Fibroblast of skin of back (primary cell): ENCODE measurements at regions not wholly inside any gene's neighbourhood (a gene's known extent, or its start where the extent isn't known, plus 50 kb on each side); places are given as distances from the start of the nearest gene placed in this dataset.
"Not testable (repeated sequence)": the region's sequence is repeated elsewhere in the genome, so short reads cannot be mapped to it uniquely, and the experiment has no call there.

Source experiments
- DNase-seq: peaks from one replicate; pipeline ENCODE4 v3.0.0-alpha.2; 2013

- not testable (repeated sequence) for DNase-seq
These were observed 642.4 kb downstream of the NXPH1 start for GRCh38 chr7:9075774-9076173.

- no peak for DNase-seq
These were observed 648.8 kb downstream of the NXPH1 start for GRCh38 chr7:9082203-9082602.

- no peak for DNase-seq
These were observed 650.4 kb downstream of the NXPH1 start for GRCh38 chr7:9083837-9084236.

- no peak for DNase-seq
These were observed 657.9 kb downstream of the NXPH1 start for GRCh38 chr7:9091282-9091681.

- DNase-seq = no peak
These were observed 664.2 kb downstream of the NXPH1 start for GRCh38 chr7:9097565-9098060.

GRCh38 chr7:9100289-9100688, 666.9 kb downstream of the NXPH1 start:
- DNase-seq = no peak

GRCh38 chr7:9102846-9103245, 669.4 kb downstream of the NXPH1 start:
- no peak for DNase-seq

GRCh38 chr7:9106747-9107146, 673.3 kb downstream of the NXPH1 start:
- DNase-seq = no peak

GRCh38 chr7:9120331-9120730, 686.9 kb downstream of the NXPH1 start:
- DNase-seq = no peak

- DNase-seq = no peak
These were observed 690.9 kb downstream of the NXPH1 start for GRCh38 chr7:9124320-9124719.

- DNase-seq = no peak
These were observed 691.8 kb downstream of the NXPH1 start for GRCh38 chr7:9125246-9125645.

- no peak for DNase-seq
These were observed 694.5 kb downstream of the NXPH1 start for GRCh38 chr7:9127901-9128300.

- DNase-seq = no peak
These were observed 715.3 kb downstream of the NXPH1 start for GRCh38 chr7:9148687-9149086.

GRCh38 chr7:9149499-9150082, 716.2 kb downstream of the NXPH1 start:
- DNase-seq = peak; percentile 10

- peak; percentile 10 for DNase-seq
These were observed 730.3 kb downstream of the NXPH1 start for GRCh38 chr7:9163691-9164090.

GRCh38 chr7:9175871-9176270, 742.5 kb downstream of the NXPH1 start:
- no peak for DNase-seq

- no peak for DNase-seq
These were observed 747.9 kb downstream of the NXPH1 start for GRCh38 chr7:9181356-9181755.

GRCh38 chr7:9186730-9187129, 753.3 kb downstream of the NXPH1 start:
- no peak for DNase-seq

- DNase-seq = no peak
These were observed 756.3 kb downstream of the NXPH1 start for GRCh38 chr7:9189703-9190102.

- DNase-seq = no peak
These were observed 759.6 kb downstream of the NXPH1 start for GRCh38 chr7:9192969-9193368.

- DNase-seq = no peak
These were observed 767.2 kb downstream of the NXPH1 start for GRCh38 chr7:9200626-9201025.

GRCh38 chr7:9201928-9202327, 768.5 kb downstream of the NXPH1 start:
- no peak for DNase-seq

GRCh38 chr7:9204571-9204970, 771.2 kb downstream of the NXPH1 start:
- DNase-seq = peak; percentile 2

- no peak for DNase-seq
These were observed 776.7 kb downstream of the NXPH1 start for GRCh38 chr7:9210114-9210513.

- no peak for DNase-seq
These were observed 783.8 kb downstream of the NXPH1 start for GRCh38 chr7:9217204-9217603.
